Activated CD8-positive, alpha-beta memory T cell treated with anti-CD3 and anti-CD28 coated beads, Interleukin-2, amount 50 U/mL, for 24 hours (primary cell): ENCODE measurements at regions not wholly inside any gene's neighbourhood (a gene's known extent, or its start where the extent isn't known, plus 50 kb on each side); places are given as distances from the start of the nearest gene placed in this dataset.
"Not testable (repeated sequence)": the region's sequence is repeated elsewhere in the genome, so short reads cannot be mapped to it uniquely, and the experiment has no call there.

Experiments used
- DNase-seq: peaks from one replicate; pipeline ENCODE4 v3.0.0-alpha.2; 2020; ENCODE audit errors: extremely low read depth

DNA sequence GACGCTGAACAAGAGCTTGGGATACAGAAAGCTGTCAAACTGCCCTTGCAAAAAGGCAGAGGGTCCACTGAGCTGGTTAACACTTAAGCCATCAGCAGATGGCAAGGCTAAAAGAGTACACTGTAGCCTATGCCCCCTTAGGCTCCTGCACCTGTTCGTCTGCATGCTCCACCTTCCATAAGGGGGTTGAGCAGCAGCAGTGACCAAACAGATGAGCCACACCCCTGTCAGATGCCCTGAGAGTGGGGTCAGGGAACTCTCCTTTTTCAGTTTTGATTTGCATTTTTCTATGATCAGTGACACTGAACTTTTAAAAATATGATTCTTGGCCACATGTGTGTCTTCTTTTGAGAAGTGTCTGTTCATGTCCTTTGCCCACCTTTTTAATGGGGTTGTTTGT is 402.5 kb upstream of the FAM98A start:
- no peak for DNase-seq

DNA sequence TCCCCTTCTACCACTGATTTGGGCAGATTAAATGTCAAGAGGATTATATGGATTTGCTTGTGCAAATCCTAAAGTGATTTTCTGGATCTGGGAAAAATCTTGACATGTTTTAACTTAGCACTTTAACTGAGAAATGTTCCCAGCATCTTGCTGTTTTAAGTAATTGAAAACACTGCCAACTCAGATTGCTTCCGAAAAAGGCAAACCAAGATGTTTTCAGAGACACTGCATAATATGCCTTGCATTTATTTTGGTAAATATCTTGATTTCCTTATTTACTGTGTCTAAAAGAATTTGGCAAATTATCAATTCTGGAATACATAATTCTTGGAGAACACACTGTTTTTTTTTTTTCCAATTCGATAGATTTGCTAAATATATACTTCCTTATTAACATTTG is 385.0 kb upstream of the FAM98A start:
- DNase-seq, result no peak

DNA sequence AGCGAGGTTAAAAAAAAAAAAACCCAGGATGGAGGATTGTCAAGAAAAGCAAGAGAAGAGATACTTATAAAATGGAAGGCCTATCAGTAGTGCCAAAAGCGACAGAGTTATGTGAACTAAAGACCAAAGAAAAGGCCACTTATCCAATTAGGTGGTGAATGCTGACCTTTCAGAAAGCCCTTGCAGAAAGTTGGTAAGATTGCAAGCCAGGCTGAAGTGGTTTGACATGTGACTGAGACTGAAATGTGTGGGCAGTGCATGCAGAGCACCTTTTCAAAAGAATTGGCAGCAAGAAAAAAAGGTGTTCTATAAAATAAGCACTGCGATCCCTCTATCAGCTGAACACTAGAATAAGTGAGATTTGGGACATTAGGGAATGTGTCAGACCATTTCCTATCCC is 379.4 kb upstream of the FAM98A start:
- DNase-seq, result no peak

DNA sequence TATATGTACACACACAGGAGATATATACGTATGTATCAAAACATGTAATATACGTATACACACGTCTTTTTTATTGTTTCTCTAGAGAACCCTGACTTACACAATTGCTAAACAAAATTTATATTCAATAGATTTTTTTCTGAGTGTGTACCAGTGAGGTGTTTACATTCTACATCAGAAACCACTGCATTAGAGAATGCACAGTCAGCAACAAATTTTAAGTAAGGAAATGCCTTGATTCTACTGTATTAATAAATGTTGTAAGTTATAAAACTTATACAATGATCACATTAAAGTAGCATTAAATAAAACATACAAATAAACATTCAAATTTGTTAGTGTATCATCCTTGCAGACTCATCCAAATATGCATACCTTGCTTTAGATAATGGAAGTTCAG is 376.4 kb upstream of the FAM98A start:
- DNase-seq, result no peak

DNA sequence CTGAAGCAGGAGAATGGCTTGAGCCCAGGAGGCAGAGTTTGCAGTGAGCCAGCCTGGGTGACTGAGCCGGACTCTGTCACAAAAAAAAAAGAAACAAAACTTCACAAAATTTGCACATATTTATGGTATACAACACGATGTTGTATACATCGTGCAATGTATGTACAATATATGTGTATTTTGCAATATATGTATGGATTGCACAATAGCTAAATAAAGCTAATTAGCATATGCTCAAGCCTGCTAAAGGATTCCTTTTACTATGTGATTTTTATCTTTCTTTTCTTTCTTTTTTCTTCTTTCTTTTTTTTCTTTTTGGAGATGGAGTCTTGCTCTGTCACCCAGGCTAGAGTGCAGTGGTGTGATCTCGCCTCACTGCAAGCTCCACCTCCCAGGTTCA is 368.0 kb upstream of the FAM98A start:
- no peak for DNase-seq

DNA sequence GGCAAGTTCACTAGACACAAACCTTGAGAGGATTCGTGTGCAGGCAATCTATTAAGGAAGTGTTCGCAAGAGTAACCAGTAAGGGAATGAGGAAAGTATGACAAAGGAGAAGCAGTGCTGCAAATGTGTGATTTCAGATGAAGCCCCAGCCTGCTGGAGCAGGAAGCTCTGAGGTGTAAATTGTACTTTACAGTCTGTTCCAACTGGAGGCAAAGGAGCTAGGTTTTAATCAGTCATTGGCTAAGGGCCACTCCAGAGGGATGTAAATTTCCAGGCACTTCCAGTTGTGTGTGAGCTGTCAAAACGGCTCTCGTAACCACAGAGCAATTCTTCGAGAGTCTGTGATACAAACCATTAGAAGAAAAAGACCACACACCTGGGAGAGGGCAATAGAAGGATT is 359.5 kb upstream of the FAM98A start:
- no peak for DNase-seq

DNA sequence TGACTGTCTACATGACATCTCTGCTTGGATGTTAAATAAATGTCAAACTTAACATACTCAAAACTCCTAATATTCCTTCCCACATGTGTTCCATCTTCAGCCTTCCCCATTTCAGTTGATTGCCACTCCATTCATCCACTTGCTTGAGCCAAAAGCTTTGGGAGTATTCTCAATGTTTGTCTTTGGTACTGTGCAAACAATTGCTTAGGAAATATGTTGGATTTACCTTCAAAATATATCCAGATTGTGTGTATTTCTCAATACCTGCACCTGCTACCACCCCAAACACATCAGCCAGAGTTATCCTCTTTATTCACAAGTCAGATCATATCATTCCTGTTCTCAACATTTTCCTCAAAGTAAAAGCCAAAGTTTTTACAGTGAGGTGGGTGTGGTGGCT is 350.3 kb upstream of the FAM98A start:
- DNase-seq, result no peak

DNA sequence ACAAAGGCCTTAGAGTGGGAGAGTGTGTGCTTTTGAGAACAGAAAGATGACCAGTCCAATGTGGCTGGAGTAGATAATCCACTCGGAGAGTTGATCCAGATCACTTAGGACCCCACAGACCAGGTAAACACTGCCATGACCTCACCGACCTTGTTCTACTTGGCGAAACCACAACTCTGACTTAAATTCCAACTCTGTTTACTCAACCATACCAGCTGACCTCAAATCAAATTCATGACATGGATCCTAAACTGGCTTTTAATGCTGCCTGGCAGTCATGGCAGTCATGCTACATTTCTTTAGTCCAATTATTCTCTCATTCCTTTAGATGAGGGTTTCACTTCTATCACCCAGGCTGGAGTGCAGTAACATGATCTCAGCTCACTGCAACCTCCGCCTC is 347.1 kb upstream of the FAM98A start:
- DNase-seq, result no peak

DNA sequence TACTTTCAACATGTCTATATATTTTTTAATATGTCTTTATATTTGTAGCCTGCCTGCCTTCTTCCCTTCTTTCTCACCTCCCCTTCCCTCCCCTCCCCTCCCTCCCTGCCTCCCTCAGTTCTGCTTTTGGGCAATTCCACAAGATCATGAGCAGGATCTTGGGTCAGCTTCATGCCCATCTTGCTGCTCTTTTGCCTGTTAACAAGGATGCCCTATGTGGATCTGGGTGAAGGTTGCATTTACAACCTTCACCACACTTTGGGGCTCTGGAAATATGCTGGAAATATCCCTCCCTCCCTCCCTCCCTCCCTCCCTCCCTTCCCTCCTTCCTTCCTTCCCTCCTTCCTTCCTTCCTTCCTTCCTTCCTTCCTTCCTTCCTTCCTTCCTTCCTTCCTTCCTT is 334.1 kb upstream of the FAM98A start:
- DNase-seq, result no peak

DNA sequence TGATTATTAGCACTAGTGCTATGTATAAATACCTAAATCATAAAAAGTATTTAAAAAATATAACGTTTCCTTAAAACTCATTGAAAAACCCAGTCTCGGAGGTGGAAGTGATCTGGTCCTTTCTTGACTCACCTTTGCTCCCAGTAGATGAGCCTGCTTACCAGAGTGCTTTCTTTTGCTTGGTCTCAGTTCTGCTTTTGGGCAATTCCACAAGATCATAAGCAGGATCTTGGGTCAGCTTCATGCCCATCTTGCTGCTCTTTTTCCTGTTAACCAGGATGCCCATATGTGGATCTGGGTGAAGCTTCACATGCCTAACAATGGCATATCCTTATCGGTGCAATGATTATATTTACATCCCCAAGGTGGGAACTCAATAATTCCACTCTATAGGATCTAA is 332.1 kb upstream of the FAM98A start:
- no peak for DNase-seq

DNA sequence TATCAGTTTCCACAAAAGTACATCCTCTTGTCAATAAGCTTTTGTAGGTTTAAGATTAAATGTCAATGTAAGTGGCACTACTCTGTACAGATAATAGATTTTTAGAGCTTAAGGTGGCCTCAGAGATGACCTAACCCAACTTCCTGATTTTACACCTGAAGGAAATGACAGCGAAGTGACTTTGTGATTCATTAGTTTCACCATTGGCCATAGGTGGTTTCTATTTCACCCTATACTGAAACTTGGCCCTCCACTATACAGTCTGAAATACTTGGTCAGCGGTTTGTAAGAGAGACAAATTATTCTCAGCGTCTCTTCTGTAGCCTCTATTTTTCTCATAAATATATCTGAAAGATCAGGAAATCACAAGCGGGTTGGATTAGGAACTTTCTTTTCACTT is 330.4 kb upstream of the FAM98A start:
- no peak for DNase-seq

DNA sequence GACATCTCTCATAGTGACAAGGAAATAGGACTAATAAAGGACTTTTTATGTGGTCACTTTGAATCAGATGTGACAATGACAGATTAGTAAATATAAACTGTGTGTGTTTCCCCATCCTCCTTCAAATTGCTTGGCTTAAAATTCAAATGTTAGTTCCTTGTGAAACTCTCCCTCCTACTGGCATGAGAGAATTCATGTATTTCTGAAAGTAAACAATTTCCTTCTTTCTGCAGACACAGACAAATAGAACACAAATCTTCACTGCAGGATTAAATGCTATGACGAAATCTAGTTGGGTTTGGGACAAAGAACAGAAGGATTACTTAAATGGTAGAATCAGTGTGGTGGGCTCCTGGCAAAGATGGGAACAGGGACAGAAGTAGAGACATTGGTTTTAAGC is 328.7 kb upstream of the FAM98A start:
- DNase-seq, result no peak

DNA sequence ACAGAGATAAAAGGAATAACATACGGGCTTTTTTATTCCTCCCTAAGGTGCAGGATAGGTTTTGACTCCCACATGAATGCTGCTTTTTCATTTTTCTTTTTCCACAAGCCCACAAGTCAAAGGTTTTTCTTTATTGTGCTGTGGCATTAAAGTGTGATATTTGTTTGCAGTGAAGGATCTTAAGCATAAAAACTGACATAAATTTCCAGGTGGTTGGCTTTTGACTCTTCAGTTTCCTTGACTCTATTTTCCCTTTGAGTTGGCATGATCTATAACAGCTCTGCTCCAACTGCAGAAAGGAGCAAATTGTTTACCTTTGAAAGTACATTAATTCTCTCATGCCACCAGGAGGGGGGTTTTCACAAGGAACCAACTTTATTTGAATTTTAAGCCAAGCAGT is 326.2 kb upstream of the FAM98A start:
- DNase-seq, result no peak

DNA sequence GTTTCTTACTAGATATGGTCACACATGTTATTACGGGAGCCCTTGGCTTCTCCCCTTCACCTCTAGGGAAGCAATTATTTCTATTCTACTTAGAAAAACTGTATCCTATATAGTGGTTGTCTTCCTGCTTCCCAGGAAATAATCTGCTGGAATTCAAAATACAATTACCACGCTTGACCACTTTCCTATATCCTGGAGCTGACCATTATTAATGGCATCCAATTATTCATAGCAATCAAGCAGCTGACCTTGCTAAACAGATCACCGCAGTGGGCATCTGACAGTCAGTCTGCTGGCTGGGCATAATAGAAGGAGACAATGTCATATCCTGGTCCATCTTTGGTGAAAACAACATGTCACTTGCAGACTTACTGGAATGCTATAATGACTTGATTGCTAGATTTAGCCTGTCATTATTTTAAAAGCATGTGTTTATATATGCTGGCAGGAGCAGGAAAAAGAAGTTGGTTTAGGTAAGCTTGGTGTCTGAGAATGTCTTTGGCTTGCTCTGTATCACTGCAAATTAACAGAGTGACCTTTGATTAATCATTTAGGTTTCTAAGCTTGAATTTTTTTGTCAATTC is 325.6 kb upstream of the FAM98A start:
- DNase-seq, result no peak

DNA sequence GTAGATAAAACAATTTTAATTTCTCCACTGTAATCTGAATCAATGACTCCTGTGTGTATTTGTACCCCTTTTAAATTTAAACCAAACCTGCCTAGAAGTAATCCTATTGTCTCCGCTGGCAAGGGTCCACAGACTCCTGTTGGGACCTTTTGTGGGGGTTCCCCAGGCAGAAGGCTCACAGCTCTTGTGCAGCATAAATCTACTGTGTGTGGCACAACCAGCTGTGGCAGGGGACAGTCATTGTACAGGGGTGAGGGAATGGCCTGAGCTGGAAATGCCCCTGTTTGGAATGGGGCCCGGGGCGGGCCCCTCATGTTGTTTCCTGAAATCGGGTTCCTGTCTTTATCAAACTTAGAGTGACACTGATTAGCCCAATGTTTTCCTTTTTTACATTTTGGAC is 318.2 kb upstream of the FAM98A start:
- DNase-seq, result no peak

DNA sequence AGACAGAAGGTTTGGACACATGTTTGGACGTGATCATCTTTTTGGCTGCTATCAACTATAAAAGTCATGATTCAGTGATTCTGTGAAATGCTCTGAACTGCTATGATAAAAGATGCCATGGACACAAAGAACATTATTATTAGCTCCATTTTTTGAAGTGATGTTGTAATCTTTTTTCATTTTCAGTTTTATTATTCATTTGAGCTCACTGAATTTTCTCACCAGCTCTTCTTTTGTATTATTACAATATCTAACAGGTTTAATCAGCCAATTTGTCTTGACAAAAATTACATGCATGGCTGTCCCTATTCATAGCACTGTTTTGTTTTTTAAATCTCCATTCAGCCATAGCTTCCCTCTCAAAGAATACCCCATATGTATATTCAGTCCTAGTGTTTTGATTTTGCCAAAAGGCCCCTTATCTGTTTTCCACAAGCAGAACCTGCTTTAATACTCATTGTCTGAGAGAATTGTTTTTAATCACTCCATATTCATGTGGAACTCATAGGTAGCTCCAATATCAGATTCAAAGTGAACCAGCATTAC is 314.0 kb upstream of the FAM98A start:
- no peak for DNase-seq

DNA sequence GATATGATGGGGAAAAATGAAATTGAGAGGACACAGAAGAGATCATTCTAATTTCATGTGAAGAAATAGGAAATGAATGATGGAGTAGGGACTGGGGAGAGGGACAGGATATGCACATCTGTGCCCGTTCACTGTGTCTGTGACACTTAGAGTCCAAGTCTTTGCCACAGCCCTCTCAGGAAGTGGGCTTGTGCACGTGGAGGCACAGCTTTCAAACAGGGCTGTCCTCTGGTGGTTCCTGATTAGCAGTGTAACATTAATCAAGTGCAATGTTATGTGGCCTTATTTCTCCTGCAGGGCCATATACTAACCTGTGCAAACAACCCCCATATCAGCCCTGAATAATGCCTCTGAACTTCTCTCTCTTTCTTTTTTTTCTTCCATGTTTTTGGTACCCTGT is 312.2 kb upstream of the FAM98A start:
- DNase-seq, result no peak

DNA sequence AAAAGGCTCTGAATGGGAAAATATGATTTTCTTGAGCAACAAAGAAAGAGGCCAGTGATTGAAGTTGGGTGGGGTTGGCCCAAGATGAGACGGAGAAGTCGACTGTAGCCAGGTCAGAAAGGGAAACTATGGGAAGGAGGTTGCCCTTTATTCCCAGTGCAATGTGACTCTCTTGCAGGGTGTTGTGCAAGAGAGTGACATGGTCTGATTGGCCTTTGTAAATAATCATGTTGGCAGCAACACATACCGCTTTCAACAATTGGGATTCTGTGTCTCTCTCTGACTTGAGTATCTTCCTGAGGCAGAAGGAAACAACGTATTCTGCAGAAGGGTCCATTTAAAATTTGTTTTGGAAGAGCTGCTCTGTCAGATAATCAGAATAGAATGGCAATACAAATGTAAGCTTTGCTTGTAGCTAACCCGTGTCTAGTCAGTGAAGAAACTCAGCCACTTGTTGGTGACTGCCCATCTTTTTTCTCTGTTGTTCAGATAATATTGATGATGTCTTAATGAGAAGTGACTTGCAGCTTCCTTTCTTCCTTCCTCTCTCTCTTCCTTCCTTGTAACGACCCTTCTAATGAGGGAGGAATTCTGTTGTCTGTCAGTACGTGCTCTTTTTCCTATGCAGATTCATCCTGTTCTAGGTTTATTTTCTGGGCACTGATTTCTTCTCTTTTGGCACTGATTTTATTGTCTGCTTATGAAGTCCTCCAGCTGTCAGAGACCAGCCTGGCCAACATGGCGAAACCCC is 311.0 kb upstream of the FAM98A start:
- no peak for DNase-seq

DNA sequence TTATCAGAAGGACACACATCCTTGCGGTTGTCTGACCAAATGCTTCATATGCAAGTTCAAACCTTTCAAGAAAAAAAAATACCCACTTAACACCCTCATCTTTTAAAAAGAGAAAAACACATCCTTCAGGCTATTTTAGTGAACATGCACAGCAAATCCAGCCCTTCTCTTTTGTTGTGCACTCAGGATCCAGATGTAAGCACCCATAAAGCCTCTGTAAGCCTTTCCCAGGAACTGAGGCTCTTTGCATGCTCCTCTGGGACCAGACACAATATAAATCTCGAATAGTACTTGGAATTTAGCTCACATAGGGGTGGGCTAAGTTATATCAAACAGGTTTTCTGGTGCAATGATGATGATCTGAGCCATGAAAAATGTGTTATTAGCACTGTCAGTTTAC is 308.8 kb upstream of the FAM98A start:
- DNase-seq, result no peak

DNA sequence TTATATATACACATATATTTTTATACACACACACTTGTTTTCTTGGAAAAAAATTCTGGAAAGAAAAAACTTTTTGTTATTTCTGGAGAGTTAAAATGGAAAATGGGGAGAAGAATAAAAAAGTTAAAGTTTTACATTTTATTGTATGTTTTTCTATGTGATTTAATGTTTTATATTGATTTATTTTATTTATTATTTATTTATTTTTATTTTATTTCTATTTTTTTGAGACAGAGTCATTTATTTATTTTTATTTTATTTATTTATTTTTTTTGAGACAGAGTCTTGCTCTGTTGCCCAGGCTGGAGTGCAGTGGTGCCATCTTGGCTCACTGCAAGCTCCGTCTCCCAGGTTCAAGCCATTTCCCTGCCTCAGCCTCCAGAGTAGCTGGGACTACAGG is 307.0 kb upstream of the FAM98A start:
- not testable (repeated sequence) for DNase-seq

DNA sequence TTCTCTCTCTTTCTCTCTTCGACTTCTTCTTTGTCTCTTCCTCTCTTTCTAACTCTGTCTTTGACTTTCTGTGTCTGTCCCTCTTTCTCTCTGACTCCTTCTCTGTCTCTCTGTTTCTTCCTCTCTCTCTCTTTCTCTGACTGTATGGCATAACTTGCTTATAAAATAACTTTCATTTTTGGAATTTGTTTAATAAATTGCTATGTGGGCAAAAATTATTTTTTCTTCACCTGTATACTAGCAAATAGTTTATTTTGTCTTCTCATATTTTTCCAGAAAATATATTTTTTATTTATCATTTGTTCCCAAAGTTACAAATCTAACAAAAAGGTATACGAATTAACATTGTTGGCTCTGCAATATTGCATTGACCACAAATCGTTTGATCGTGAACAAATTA is 305.7 kb upstream of the FAM98A start:
- no peak for DNase-seq

DNA sequence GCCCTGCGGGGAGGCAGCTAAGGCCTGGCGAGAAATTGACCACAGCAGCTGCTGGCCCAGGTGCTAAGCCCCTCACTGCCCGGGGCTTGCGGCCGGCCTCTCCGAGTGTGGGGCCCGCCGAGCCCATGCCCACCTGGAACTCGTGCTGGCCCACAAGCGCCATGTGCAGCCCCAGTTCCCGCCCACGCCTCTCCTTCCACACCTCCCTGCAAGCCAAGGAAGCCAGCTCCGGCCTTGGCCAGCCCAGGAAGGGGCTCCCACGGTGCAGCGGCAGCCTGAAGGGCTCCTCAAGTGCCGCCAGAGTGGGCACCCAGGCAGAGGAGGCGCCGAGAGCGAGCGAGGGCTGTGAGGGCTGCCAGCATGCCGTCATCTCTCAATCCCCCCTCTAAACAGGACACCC is 304.6 kb upstream of the FAM98A start:
- no peak for DNase-seq

DNA sequence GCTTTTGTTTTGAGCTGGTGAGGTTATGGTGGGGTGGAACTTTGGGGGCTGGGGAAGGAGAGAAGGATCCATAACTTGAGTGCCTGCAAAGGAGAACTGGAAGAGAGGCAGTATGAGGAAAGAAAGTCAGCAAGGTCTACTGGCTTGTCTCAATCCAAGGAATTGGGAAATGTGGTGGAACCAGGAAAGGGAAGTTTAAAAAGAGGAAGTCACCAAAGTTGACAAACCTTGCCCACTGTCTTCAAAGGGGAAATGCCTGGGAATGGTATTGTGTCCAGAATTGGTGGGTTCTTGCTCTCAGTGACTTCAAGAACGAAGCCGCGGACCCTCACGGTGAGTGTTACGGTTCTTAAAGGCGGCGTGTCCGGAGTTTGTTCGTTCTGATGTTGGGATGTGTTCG is 304.1 kb upstream of the FAM98A start:
- no peak for DNase-seq

DNA sequence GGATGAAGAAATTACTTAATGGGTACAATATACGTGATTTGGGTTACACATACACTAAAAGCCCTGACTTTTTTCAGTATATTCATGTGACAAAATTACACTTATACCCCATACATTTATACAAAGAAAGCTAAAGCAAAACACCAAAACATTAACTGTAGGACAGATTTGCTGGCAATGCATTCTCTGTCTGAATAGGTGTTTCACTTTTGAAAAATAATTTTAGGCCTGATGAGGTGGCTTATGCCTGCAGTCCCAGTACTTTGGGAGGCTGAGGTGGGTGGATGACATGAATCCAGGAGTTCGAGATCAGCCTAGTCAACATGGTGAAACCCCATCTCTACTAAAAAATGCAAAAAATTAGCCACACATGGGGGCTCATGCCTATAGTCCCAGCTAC is 301.5 kb upstream of the FAM98A start:
- DNase-seq, result no peak
